SK-N-MC (cell line): ENCODE measurements at regions not wholly inside any gene's neighbourhood (a gene's known extent, or its start where the extent isn't known, plus 50 kb on each side); places are given as distances from the start of the nearest gene placed in this dataset.

ENCODE experiments used
- DNase-seq: peaks from one replicate; pipeline ENCODE4 v3.0.0-alpha.2; 2011; ENCODE audit warnings: low read depth, low spot score
- H3K27ac ChIP-seq: fragments of 200-600 bp; sonication (generic); 2 replicates; pipeline ENCODE4 v1.5.1; 2016; ENCODE audit warnings: mixed run types
- H3K36me3 ChIP-seq: fragments of 200-600 bp; sonication (generic); 2 replicates; pipeline ENCODE4 v1.6.1; 2017; ENCODE audit warnings: antibody characterized with exemption, low read length, mixed read lengths; ENCODE audit not compliant: insufficient read depth
- H3K4me3 ChIP-seq: fragments of 200-600 bp; sonication (generic); 2 replicates; pipeline ENCODE4 v1.5.1; 2016
- H3K9ac ChIP-seq: fragments of 200-600 bp; sonication (generic); 2 replicates; pipeline ENCODE4 v1.8.0; 2017; ENCODE audit warnings: mixed run types, mixed read lengths; ENCODE audit not compliant: insufficient read length
- H3K9me3 ChIP-seq: fragments of 200-600 bp; sonication (generic); 2 replicates; pipeline ENCODE4 v1.6.1; 2017; ENCODE audit warnings: low read depth, mild to moderate bottlenecking, antibody characterized with exemption, low read length, moderate library complexity, mixed read lengths
- EZH2 ChIP-seq: fragments of 200-600 bp; sonication (generic); IDR thresholded peaks from one replicate; pipeline ENCODE4 v1.6.1; 2017; ENCODE audit warnings: antibody characterized with exemption
- FOXP2 ChIP-seq: optimal IDR thresholded peaks from 2 replicates; pipeline ENCODE3; 2011; ENCODE audit warnings: mild to moderate bottlenecking, moderate library complexity; ENCODE audit not compliant: insufficient read depth; ENCODE audit errors: extremely low read length, control extremely low read depth
- POLR2AphosphoS5 ChIP-seq: IDR thresholded peaks from 2 replicates; pipeline ENCODE4 v1.6.1; 2012; ENCODE audit warnings: mild to moderate bottlenecking, low read depth, low read length, borderline replicate concordance

DNA sequence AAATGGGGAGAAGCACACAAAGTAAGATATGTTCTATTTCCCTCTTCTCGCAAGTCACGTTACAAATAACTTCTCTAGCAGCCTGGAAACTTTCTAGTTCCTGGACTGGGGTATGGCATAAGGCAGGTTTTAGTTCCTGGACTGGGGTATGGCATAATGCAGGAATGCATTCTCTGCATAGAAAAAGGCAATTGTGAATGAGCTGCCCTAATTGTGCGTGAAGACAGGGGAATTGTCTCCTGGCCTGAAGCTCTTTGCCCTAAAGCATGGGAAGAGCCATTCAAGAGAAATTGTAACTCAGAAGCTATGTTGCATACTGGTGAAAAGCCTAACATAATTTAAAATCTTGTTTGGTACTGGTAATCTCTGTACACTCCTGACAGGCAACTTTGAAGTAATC, 54.3 kb upstream of the CBLB start:
- Histone ChIP-seq H3K9me3 (no peaks in the 10 kb centered on the region; the same call in 1 of the 2 replicates), H3K9ac (no peak overlapping the region), H3K27ac (peak overlapping the region; percentile 25; the same call in 1 of the 2 replicates), H3K4me3 (no peak overlapping the region), H3K36me3 (no peaks in the 10 kb centered on the region)
- no peak for DNase-seq
- no peak for TF ChIP-seq POLR2AphosphoS5
- no peak for TF ChIP-seq EZH2
- no peak for TF ChIP-seq FOXP2

- Histone ChIP-seq H3K27ac (no peak overlapping the region), H3K9ac (no peak overlapping the region), H3K4me3 (no peak overlapping the region), H3K9me3 (no peaks in the 10 kb centered on the region), H3K36me3 (no peaks in the 10 kb centered on the region)
- no peak for TF ChIP-seq POLR2AphosphoS5
- no peak for TF ChIP-seq EZH2
- TF ChIP-seq FOXP2 = no peak
- DNase-seq = no peak
These were observed 58.9 kb upstream of the CBLB start for GRCh38 chr3:105927741-105928140.

- H3K9ac ChIP-seq = no peak overlapping the region
- H3K27ac ChIP-seq = no peak overlapping the region
- no peaks in the 10 kb centered on the region for H3K9me3 ChIP-seq
- no peak for TF ChIP-seq POLR2AphosphoS5
- no peak for DNase-seq
- H3K36me3 ChIP-seq = no peaks in the 10 kb centered on the region
- H3K4me3 ChIP-seq = no peak overlapping the region
These were observed 61.9 kb upstream of the CBLB start for GRCh38 chr3:105930733-105931132.

DNA sequence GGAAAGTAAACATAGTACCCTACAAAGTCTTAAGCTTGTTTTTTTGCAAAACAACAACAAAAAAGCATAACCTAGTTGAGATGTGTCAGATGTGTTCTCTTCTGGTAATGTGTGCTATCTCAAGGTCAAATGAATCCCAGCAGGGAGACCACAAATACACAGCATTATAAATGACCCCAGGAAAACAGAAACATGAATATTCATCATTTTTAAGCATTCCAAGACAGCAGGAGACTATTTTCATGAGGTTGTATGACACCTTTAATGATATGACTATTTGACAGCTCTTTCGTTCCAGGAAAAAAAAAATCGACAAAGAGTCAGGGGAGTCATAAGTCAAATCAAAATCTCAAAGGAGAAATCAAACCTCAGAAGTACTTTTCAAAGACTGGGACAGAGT, 62.7 kb upstream of the CBLB start:
- H3K27ac ChIP-seq = no peak overlapping the region
- H3K4me3 ChIP-seq = 0 out of 2 replicates have a peak overlapping the region, but pooled peaks have one; percentile 17
- no peaks in the 10 kb centered on the region for H3K9me3 ChIP-seq
- TF ChIP-seq EZH2 (no peak), FOXP2 (no peak), POLR2AphosphoS5 (no peak)
- DNase-seq = no peak
- no peaks in the 10 kb centered on the region for H3K36me3 ChIP-seq
- H3K9ac ChIP-seq = no peak overlapping the region

DNA sequence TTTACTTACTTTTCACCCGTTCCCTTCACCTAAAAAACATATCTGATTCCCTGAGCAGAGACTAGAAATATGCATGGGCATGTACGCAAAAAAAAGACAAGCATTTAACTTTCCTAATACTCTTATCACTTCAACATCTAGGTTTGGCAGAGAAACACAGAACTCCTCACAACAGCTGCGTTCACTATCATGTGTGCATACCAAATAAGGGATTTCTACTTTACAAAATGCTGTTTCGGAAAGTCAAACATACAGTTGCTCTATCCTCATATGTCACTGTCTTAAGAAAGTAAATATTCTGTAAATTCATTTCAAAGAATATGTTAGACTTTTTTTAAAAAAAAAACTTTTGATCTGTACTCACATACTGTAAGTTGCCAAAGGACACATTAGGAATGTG, 65.1 kb upstream of the CBLB start:
- no peaks in the 10 kb centered on the region for H3K9me3 ChIP-seq
- no peak overlapping the region for H3K9ac ChIP-seq
- no peak overlapping the region for H3K4me3 ChIP-seq
- H3K27ac ChIP-seq = no peak overlapping the region
- TF ChIP-seq FOXP2 = no peak
- no peak for TF ChIP-seq EZH2
- TF ChIP-seq POLR2AphosphoS5 = no peak
- DNase-seq = no peak
- H3K36me3 ChIP-seq = no peaks in the 10 kb centered on the region

- peak overlapping the region; percentile 38 for H3K9ac ChIP-seq
- no peaks in the 10 kb centered on the region for H3K9me3 ChIP-seq
- peak overlapping the region; percentile 14; the same call in 1 of the 2 replicates for H3K27ac ChIP-seq
- no peaks in the 10 kb centered on the region for H3K36me3 ChIP-seq
- H3K4me3 ChIP-seq = peak overlapping the region; percentile 56
- no peak for DNase-seq
- no peak for TF ChIP-seq EZH2
- TF ChIP-seq FOXP2 = peak; percentile 33
These were observed 69.3 kb upstream of the CBLB start for GRCh38 chr3:105938101-105938500.

DNA sequence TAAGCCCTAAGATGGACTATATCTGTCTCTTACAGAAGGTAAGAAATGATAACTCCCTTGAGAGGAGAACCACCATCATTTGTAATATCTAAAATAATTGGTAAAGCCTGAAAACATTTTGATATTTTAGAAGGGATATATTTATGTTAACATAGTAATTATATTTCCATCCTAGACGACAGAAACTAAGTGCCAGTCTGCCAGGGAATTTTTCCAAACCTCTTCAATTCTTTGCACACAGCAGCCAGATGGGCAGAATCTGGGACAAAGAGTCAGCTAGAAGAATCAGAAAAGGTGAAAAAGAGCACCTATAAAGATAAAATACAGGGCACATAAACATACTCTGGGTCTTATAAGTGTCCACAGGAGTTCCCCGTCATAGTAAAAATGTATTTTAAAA, 70.0 kb upstream of the CBLB start:
- peak overlapping the region; percentile 56 for H3K4me3 ChIP-seq
- H3K9ac ChIP-seq = peak overlapping the region; percentile 38
- TF ChIP-seq FOXP2 (no peak), EZH2 (no peak), POLR2AphosphoS5 (no peak)
- H3K27ac ChIP-seq = no peak overlapping the region; the same call in 1 of the 2 replicates
- DNase-seq = no peak
- H3K36me3 ChIP-seq = no peaks in the 10 kb centered on the region
- H3K9me3 ChIP-seq = no peaks in the 10 kb centered on the region

- Histone ChIP-seq H3K4me3 (no peak overlapping the region), H3K9ac (no peak overlapping the region), H3K27ac (no peak overlapping the region), H3K9me3 (no peaks in the 10 kb centered on the region), H3K36me3 (no peaks in the 10 kb centered on the region)
- TF ChIP-seq EZH2 (no peak), POLR2AphosphoS5 (no peak), FOXP2 (no peak)
- no peak for DNase-seq
These were observed 75.5 kb upstream of the CBLB start for GRCh38 chr3:105944276-105944675.

DNA sequence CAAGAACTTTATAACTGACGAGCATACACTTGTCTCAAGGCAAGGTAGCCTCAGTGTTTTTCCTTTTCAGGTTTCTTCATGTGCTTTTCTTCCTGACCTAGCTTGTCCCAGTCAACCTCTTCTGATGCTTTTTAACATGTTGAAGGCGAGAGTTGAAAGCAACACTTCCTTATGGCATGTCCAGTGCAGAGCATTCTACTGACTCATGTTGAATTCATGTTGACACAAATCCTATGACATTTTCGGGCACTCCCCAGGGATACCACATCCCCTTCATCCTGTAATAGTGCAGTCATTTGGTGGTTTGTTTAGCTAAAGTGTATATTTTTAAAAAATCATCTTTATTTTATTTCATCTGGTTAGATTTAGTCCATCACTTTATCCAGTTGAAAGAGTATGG, 75.9 kb upstream of the CBLB start:
- no peak for DNase-seq
- Histone ChIP-seq H3K27ac (no peak overlapping the region), H3K9me3 (no peaks in the 10 kb centered on the region), H3K36me3 (no peaks in the 10 kb centered on the region), H3K4me3 (no peak overlapping the region), H3K9ac (no peak overlapping the region)
- no peak for TF ChIP-seq FOXP2
- no peak for TF ChIP-seq EZH2
- no peak for TF ChIP-seq POLR2AphosphoS5

DNA sequence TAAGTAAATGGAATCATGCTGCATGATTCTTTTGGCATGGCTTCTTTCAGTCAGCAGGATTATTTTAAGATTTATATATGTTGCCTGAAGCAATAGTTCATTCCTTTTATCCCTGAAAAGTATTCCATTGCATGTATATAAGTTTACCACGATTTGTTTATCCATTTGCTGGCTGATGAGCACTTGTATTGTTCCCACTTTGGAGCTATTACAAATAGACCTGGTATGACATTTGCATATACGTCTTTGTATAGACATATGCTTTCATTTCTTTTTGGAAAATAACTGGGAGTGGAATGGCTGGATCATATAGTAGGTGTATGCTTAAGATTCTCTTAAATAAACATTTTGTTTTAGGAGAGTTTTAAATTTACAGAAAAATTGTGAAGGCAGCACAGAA, 79.3 kb upstream of the CBLB start:
- Histone ChIP-seq H3K36me3 (no peaks in the 10 kb centered on the region), H3K9ac (no peak overlapping the region), H3K4me3 (no peak overlapping the region), H3K27ac (no peak overlapping the region), H3K9me3 (no peaks in the 10 kb centered on the region)
- TF ChIP-seq FOXP2 (no peak), POLR2AphosphoS5 (no peak), EZH2 (no peak)
- DNase-seq = no peak
